Naive thymus-derived CD8-positive, alpha-beta T cell (primary cell): ENCODE measurements at regions not wholly inside any gene's neighbourhood (a gene's known extent, or its start where the extent isn't known, plus 50 kb on each side); places are given as distances from the start of the nearest gene placed in this dataset.

Source experiments
- ATAC-seq, 2 donors: fragments of 150-1000 bp; cut with Tn5 transposase in 1 of 2; sonication (Bioruptor Pico), chemical (Tn5 transposase) in 1 of 2; 1 replicate in 1 of 2; 2 replicates in 1 of 2; pipeline ENCODE4 v1.10.0; 2021; ENCODE audit warnings: mild to moderate bottlenecking in 2 of 2, moderate library complexity in 2 of 2
- POLR2A ChIA-PET: fragments of 350-600 bp; sonication (Branson Sonifier 250); formaldehyde crosslinking; loops from one replicate; lab custom pipeline; 2021; ENCODE audit warnings: antibody characterized with exemption; lab: Charles Lee
- DNase-seq, 10 donors: peaks; one replicate each; pipeline versions ENCODE4 v3.0.0 to v3.0.0-alpha.2; 2020 to 2022
- H3K27ac Mint-ChIP-seq, 10 donors: one replicate each; pipeline ENCODE4 v1.8.0; 2020 to 2022; ENCODE audit warnings: mild to moderate bottlenecking in 10 of 10, mixed read lengths in 10 of 10, moderate library complexity in 4 of 10, inconsistent platforms in 1 of 10
- H3K27me3 Mint-ChIP-seq, 5 donors: one replicate each; pipeline ENCODE4 v1.8.0; 2021 to 2022; ENCODE audit warnings: mixed read lengths in 5 of 5
- H3K36me3 Mint-ChIP-seq, 3 donors: one replicate each; pipeline ENCODE4 v1.8.0; 2020 to 2022; ENCODE audit warnings: mixed read lengths in 3 of 3, mild to moderate bottlenecking in 2 of 3, inconsistent platforms in 1 of 3
- H3K4me1 Mint-ChIP-seq, 4 donors: one replicate each; pipeline ENCODE4 v1.8.0; 2021 to 2022; ENCODE audit warnings: mixed read lengths in 4 of 4
- H3K4me3 Mint-ChIP-seq, 10 donors: one replicate each; pipeline ENCODE4 v1.8.0; 2020 to 2022; ENCODE audit warnings: mild to moderate bottlenecking in 10 of 10, mixed read lengths in 10 of 10, moderate library complexity in 6 of 10, inconsistent platforms in 1 of 10
- H3K9me3 Mint-ChIP-seq, 9 donors: one replicate each; pipeline ENCODE4 v1.8.0; 2020 to 2022; ENCODE audit warnings: mixed read lengths in 9 of 9, mild to moderate bottlenecking in 3 of 9, inconsistent platforms in 1 of 9, moderate library complexity in 1 of 9

GRCh38 chr9:14530366-14530765 lies 162.9 kb downstream of the ZDHHC21 start:
- no peak for DNase-seq
- H3K27me3 Mint-ChIP-seq: peaks cover 7 to 17% (median 13%) of the 10 kb centered on the region in 5 donors
- ATAC-seq: no peak
- POLR2A ChIA-PET: no interaction called here
- H3K9me3 Mint-ChIP-seq: no peaks in the 10 kb centered on the region
- H3K36me3 Mint-ChIP-seq: no peaks in the 10 kb centered on the region
- no peaks in the 10 kb centered on the region for H3K4me1 Mint-ChIP-seq
- no peak overlapping the region for H3K27ac Mint-ChIP-seq
- no peak overlapping the region for H3K4me3 Mint-ChIP-seq

DNA sequence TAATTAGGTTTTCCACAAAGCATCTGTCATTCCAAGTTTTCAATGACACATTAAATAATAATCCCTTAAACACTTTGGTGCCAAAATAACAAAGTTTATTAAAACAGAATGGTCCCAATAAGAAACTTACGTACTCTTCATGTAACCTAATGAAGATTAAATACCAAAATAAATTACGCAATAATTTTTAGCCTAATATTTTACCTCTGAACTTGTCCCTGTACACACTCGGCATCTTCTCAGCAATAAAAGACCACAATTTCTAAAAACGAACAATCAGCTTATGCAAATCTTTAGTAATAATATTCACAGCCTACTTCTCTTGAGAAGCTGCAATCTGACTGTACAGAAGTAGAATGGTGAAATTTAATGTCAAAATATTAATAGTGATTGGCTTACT lies 163.6 kb downstream of the ZDHHC21 start:
- H3K9me3 Mint-ChIP-seq: no peaks in the 10 kb centered on the region
- H3K36me3 Mint-ChIP-seq: no peaks in the 10 kb centered on the region
- no peak overlapping the region for H3K4me3 Mint-ChIP-seq
- H3K4me1 Mint-ChIP-seq: no peaks in the 10 kb centered on the region
- DNase-seq (no peak), ATAC-seq (no peak)
- POLR2A ChIA-PET: no interaction called here
- H3K27me3 Mint-ChIP-seq: peaks cover 3 to 10% (median 7%) of the 10 kb centered on the region in 5 donors
- no peak overlapping the region for H3K27ac Mint-ChIP-seq

DNA sequence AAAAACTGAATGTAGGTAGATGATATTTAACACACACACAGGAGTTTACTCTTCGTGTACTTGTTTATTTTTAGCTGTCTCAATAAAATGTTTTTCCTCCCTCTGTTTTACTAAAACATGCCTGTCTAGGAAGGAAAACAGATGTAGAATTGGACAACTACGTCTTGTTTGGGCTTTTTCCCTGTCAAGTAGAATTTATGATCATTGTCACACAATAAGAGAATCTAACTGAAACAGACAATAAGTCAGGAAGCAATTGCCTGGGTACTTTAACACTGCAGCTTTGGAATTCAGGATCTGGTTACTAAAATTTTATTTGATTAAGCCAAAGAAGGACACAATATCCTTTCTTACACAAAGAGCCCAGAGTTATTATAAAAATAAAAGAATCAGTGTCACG lies 164.2 kb downstream of the ZDHHC21 start:
- Mint-ChIP-seq H3K9me3 (no peaks in the 10 kb centered on the region), H3K4me3 (no peak overlapping the region), H3K4me1 (no peaks in the 10 kb centered on the region), H3K27me3 (peaks cover 3 to 7% (median 4%) of the 10 kb centered on the region in 5 donors), H3K27ac (no peak overlapping the region), H3K36me3 (no peaks in the 10 kb centered on the region)
- DNase-seq (no peak), ATAC-seq (no peak)
- POLR2A ChIA-PET: no interaction called here

- no peak overlapping the region for H3K27ac Mint-ChIP-seq
- H3K4me3 Mint-ChIP-seq: no peak overlapping the region
- H3K36me3 Mint-ChIP-seq: no peaks in the 10 kb centered on the region
- POLR2A ChIA-PET: no interaction called here
- ATAC-seq (no peak), DNase-seq (no peak)
- no peaks in the 10 kb centered on the region for H3K4me1 Mint-ChIP-seq
- H3K9me3 Mint-ChIP-seq: no peaks in the 10 kb centered on the region
- peaks cover 0 to 5% (median 0%) of the 10 kb centered on the region in 5 donors for H3K27me3 Mint-ChIP-seq
These were observed 166.7 kb downstream of the ZDHHC21 start for GRCh38 chr9:14526504-14526903.

- ATAC-seq (no peak), DNase-seq (no peak)
- no peak overlapping the region for H3K27ac Mint-ChIP-seq
- peaks cover 0 to 3% (median 0%) of the 10 kb centered on the region in 9 donors for H3K9me3 Mint-ChIP-seq
- H3K36me3 Mint-ChIP-seq: no peaks in the 10 kb centered on the region
- H3K4me3 Mint-ChIP-seq: no peak overlapping the region
- no peaks in the 10 kb centered on the region for H3K4me1 Mint-ChIP-seq
- POLR2A ChIA-PET: no interaction called here
- peaks cover 0 to 5% (median 0%) of the 10 kb centered on the region in 5 donors for H3K27me3 Mint-ChIP-seq
These were observed 167.4 kb downstream of the ZDHHC21 start for GRCh38 chr9:14525856-14526255.

DNA sequence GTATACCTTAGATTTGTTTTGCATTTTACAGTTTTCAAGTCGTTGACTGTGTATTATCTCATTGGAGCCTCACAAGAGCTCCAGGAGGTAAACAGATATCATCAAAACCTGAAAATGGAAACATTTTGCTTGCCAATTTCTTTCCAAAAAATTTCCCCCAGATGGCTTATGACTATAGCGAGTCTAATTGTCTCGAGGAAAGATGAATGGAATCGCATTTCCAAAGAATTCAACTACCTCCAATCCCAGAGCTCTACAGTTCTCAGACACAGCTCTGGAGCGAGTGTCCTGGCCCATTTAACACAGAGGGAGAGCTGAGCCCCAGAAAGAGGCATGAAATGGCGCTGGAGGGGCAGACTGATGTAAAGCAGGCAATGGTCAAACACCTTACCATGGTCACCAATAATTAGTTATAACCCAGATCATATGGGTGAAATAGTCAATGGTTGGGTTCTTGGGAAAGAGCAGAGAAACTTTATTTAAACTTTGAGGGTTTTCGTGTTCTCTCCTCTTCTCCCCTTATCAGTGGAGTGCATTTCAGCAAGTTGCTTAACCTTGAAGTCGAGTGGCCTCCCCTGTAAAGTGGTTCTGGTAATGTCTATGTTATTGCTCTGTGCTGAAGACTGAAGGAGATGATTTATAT lies 168.2 kb downstream of the ZDHHC21 start:
- Mint-ChIP-seq H3K36me3 (no peaks in the 10 kb centered on the region), H3K27ac (no peak overlapping the region), H3K4me1 (no peaks in the 10 kb centered on the region), H3K4me3 (no peak overlapping the region), H3K9me3 (peaks cover 0 to 8% (median 0%) of the 10 kb centered on the region in 9 donors), H3K27me3 (peaks cover 0 to 8% (median 0%) of the 10 kb centered on the region in 5 donors)
- ATAC-seq (no peak), DNase-seq (no peak)
- POLR2A ChIA-PET: no interaction called here

GRCh38 chr9:14523545-14523944 lies 169.7 kb downstream of the ZDHHC21 start:
- no peak for DNase-seq
- no peaks in the 10 kb centered on the region for H3K36me3 Mint-ChIP-seq
- no peak for ATAC-seq
- H3K27ac Mint-ChIP-seq: no peak overlapping the region
- no peaks in the 10 kb centered on the region for H3K4me1 Mint-ChIP-seq
- POLR2A ChIA-PET: no interaction called here
- peaks cover 0 to 8% (median 0%) of the 10 kb centered on the region in 5 donors for H3K27me3 Mint-ChIP-seq
- peaks cover 0 to 8% (median 0%) of the 10 kb centered on the region in 9 donors for H3K9me3 Mint-ChIP-seq
- no peak overlapping the region for H3K4me3 Mint-ChIP-seq

- peaks cover 0 to 8% (median 0%) of the 10 kb centered on the region in 5 donors for H3K27me3 Mint-ChIP-seq
- no peak overlapping the region for H3K4me3 Mint-ChIP-seq
- DNase-seq: no peak
- POLR2A ChIA-PET: no interaction called here
- no peak overlapping the region for H3K27ac Mint-ChIP-seq
- H3K4me1 Mint-ChIP-seq: no peaks in the 10 kb centered on the region
- ATAC-seq: no peak
- H3K36me3 Mint-ChIP-seq: no peaks in the 10 kb centered on the region
- H3K9me3 Mint-ChIP-seq: peaks cover 0 to 8% (median 0%) of the 10 kb centered on the region in 9 donors
These were observed 170.4 kb downstream of the ZDHHC21 start for GRCh38 chr9:14522627-14523379.

DNA sequence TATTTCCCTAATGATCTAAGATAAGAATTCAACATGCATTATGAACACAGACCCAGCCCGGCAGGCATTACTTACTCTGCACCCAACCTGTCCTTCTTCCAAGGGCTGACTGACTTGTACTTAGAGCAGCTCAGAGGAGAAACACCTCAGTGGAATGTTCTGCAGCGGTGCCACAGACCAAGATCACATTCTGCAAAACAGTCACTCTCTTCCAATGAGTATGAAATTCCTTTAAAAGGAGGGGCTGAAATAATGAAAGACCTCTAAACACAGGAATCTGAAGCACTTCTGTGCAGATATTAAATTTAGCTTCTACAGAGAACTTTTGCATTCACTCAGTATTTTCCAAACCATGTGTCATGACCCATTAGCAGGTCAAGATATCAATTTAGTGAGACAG lies 172.9 kb downstream of the ZDHHC21 start:
- Mint-ChIP-seq H3K27ac (no peak overlapping the region), H3K27me3 (peaks cover 0 to 19% (median 1%) of the 10 kb centered on the region in 5 donors), H3K36me3 (no peaks in the 10 kb centered on the region), H3K9me3 (peaks cover 0 to 8% (median 0%) of the 10 kb centered on the region in 9 donors), H3K4me3 (no peak overlapping the region), H3K4me1 (no peaks in the 10 kb centered on the region)
- DNase-seq (no peak), ATAC-seq (no peak)
- POLR2A ChIA-PET: no interaction called here

GRCh38 chr9:14517154-14517906 lies 175.9 kb downstream of the ZDHHC21 start:
- Mint-ChIP-seq H3K36me3 (no peaks in the 10 kb centered on the region), H3K9me3 (peaks cover 0 to 8% (median 0%) of the 10 kb centered on the region in 9 donors), H3K4me1 (peaks cover 0 to 3% (median 0%) of the 10 kb centered on the region in 4 donors), H3K27ac (no peak overlapping the region), H3K27me3 (peaks cover 0 to 19% (median 5%) of the 10 kb centered on the region in 5 donors), H3K4me3 (no peak overlapping the region)
- no peak for DNase-seq
- POLR2A ChIA-PET: no interaction called here
- no peak for ATAC-seq

- POLR2A ChIA-PET: no interaction called here
- peaks cover 0 to 3% (median 0%) of the 10 kb centered on the region in 4 donors for H3K4me1 Mint-ChIP-seq
- peaks cover 0 to 19% (median 5%) of the 10 kb centered on the region in 5 donors for H3K27me3 Mint-ChIP-seq
- no peaks in the 10 kb centered on the region for H3K36me3 Mint-ChIP-seq
- no peak overlapping the region for H3K4me3 Mint-ChIP-seq
- DNase-seq (no peak), ATAC-seq (no peak)
- H3K9me3 Mint-ChIP-seq: peaks cover 0 to 8% (median 0%) of the 10 kb centered on the region in 9 donors
- no peak overlapping the region for H3K27ac Mint-ChIP-seq
These were observed 176.6 kb downstream of the ZDHHC21 start for GRCh38 chr9:14516656-14517055.

DNA sequence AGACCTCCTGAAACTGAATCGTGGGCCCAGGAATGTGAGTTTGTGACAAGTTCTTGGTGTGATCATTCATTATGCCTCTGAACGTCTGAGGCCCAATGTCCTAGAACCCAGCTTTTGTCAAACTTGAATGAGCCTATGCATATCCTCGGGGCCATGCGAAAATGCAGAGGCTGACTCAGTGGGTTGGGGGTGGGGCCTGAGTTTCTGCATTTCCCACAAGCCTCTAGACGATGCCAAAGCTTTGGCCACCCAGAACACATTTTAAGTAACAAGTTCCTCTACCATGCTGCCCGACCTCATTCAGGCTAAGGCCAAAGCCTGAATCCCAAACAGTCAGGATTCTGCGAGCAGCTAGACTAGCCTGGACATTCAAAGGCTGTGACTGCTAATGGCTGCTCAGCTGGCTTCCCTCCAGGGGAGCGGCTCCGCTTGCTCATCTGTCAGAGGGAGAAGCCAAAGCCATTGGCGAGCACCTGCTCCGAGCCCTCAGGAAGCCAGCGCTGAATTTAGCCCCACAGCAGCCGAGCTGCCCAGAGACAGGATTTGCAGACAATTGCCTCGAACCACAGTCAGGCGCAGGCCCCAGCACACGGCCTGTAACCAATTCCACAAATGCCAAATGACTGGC lies 177.5 kb downstream of the ZDHHC21 start:
- ATAC-seq (no peak), DNase-seq (no peak)
- Mint-ChIP-seq H3K4me1 (peaks cover 0 to 3% (median 0%) of the 10 kb centered on the region in 4 donors), H3K9me3 (peaks cover 0 to 3% (median 0%) of the 10 kb centered on the region in 9 donors), H3K27me3 (peaks cover 0 to 14% (median 5%) of the 10 kb centered on the region in 5 donors), H3K36me3 (no peaks in the 10 kb centered on the region), H3K4me3 (no peak overlapping the region), H3K27ac (no peak overlapping the region)
- POLR2A ChIA-PET: no interaction called here
